GM12891 (cell line): ENCODE measurements at regions not wholly inside any gene's neighbourhood (a gene's known extent, or its start where the extent isn't known, plus 50 kb on each side); places are given as distances from the start of the nearest gene placed in this dataset.

Experiments used
- DNase-seq: peaks from one replicate; pipeline ENCODE4 v3.0.0; 2011; ENCODE audit warnings: low spot score; ENCODE audit not compliant: insufficient read length
- FAIRE-seq: peaks from 2 replicates; lab custom pipeline; 2011; peaks lifted over from hg19 to GRCh38; lab: Jason Lieb, UNC
- PAX5 ChIP-seq: IDR thresholded peaks from 2 replicates; pipeline ENCODE4 v1.6.1; 2011; ENCODE audit warnings: low read length, moderate library complexity, mild to moderate bottlenecking; ENCODE audit not compliant: insufficient read depth, severe bottlenecking
- POLR2A ChIP-seq: IDR thresholded peaks from 2 replicates; pipeline ENCODE4 v1.6.1; 2011; ENCODE audit warnings: low read depth, low read length, control low read depth
- POLR2AphosphoS5 ChIP-seq: IDR thresholded peaks from 2 replicates; pipeline ENCODE4 v1.6.1; 2011; ENCODE audit warnings: low read depth, low read length, control low read depth
- POU2F2 ChIP-seq: IDR thresholded peaks from 2 replicates; pipeline ENCODE4 v1.6.1; 2011; ENCODE audit warnings: low read depth, mild to moderate bottlenecking, control low read depth, low read length, moderate library complexity
- SPI1 ChIP-seq: IDR thresholded peaks from 2 replicates; pipeline ENCODE4 v1.6.1; 2011; ENCODE audit warnings: low read depth, low read length, control low read depth
- TAF1 ChIP-seq: IDR thresholded peaks from 2 replicates; pipeline ENCODE4 v1.6.1; 2011; ENCODE audit warnings: low read depth, low read length, control low read depth

DNA sequence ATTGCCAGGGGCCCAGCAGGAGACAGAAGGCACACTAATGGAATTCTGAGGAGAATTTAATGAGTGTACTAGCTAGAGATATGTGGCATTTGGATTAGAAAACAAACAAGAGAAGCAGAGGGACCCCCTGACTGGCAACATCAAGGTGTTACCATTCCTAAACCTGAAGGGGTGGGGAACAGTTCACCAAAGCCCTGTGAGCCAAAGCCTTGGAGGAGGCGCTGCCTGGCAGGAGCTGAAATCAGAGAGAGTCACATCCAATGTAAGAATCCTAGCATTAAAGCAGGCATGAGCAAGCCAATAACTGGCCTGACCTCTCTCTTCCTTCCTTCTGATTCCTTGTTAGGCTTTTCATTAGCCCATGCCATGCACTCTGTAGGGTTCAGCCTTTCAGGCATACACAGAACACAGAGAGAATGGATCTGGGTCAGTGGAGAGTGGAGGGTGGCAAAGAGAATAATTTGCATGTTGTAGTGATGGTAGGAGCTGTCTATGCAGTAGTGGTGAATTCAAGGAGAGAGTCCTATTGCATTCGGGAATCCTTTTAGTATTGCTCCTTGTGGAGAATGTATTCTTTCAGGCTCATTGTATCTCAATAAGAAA is 367.2 kb upstream of the MAN1A1 start:
- DNase-seq, result no peak
- FAIRE-seq, result no peak
- TF ChIP-seq POLR2A, result no peak
- TF ChIP-seq SPI1, result no peak
- TF ChIP-seq POLR2AphosphoS5, result no peak
- TF ChIP-seq TAF1, result no peak
- TF ChIP-seq POU2F2, result no peak
- no peak for TF ChIP-seq PAX5

DNA sequence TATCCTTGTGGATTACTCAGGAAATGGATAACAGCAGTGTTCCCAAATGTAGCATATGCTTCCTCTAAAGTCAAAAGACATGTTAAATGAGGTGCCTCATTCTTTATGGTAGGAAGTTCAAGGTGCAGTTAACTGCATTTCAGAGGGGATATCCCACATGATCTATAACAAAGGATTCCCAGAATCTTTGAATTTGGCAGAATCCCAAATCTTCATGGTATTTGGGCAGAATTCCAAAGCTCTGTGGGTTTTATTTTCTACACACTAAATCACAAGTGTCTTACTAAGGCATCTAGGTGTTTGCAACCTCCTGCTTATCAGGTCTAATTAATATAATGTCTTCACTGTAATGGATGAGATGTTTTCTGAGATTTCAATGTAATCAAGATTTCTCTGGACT is 364.3 kb upstream of the MAN1A1 start:
- TF ChIP-seq POLR2A (no peak), PAX5 (no peak), POLR2AphosphoS5 (no peak), TAF1 (no peak), SPI1 (no peak), POU2F2 (no peak)
- no peak for DNase-seq
- FAIRE-seq, result no peak

DNA sequence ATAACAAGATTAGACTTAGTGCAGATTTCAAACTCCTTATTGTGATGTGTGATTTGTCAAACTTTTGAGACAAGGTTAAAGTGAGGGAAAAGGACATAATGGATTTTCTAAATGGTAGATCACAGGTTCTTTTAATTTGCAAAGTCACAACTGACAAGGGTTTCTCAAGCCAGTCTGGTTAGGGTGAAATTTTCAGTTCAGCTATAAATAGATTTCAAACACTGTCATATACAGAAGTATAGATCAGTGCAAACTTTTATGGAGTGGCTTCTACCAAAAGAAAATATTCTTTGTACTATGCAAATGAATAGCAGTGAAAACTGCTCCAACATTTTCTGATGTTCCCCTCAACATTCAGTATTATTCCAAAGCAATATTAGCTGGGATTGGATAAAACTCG is 337.1 kb upstream of the MAN1A1 start:
- FAIRE-seq (no peak), DNase-seq (no peak)
- TF ChIP-seq POLR2A (no peak), TAF1 (no peak), POU2F2 (no peak), PAX5 (no peak)

DNA sequence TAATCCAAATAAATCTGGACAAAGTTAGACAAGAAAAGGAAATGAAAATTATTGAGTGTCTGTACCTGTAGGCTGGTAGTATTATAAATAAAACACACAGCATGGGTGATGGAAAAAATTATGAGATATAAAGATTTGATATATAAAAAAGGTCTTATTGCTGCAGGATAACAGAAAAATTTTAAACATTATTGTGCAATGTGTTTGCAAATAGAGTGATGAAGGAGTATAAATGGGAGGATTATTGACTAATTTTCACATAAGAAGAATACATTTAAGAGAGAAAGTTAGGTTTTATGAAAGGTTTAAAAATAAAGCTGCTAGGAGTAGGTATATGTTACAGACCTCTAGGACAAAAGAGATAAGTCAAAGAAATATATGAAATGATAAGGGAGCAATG is 336.7 kb upstream of the MAN1A1 start:
- TF ChIP-seq POLR2AphosphoS5 (no peak), TAF1 (no peak), POLR2A (no peak), POU2F2 (no peak), SPI1 (no peak), PAX5 (no peak)
- FAIRE-seq (no peak), DNase-seq (no peak)

DNA sequence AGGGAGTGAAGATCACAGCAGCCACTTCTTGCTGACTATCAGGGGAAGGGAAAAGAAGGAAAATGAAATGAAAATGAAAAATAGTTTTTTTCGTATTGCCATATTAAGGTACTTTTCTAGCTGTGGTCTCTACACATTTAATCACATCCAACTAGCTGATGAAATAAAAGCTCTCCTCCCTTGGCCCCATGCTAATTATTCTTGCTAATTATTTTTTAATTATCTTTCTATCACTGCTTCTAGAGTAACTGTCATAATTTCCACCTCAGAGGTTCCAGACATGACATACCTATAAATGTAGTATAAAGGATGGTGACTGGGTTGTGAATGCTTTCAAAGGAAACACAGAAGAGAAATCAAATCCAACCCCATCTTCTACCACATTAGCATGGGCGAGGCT is 334.1 kb upstream of the MAN1A1 start:
- FAIRE-seq, result no peak
- no peak for TF ChIP-seq TAF1
- no peak for TF ChIP-seq POLR2AphosphoS5
- no peak for TF ChIP-seq POLR2A
- no peak for TF ChIP-seq POU2F2
- no peak for TF ChIP-seq SPI1
- no peak for TF ChIP-seq PAX5
- DNase-seq, result no peak

DNA sequence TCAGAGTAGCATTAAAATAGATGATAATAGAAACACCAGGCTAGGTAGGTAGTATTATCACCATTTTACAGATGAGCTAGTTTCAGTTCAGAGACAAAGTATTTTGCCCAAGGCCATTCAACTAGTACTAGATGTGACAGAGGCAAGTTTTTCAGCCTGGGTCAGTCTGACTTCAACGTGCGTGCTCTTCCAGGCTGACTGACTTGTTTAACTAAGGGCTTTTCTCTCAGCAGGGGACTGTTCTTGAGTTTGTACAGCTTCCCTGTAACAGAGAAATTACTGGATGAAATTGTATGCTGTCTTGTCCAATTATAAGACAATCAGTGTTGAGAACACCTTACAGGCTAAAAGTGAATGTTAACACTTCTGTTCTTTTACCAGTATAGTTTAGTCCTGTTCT is 333.5 kb upstream of the MAN1A1 start:
- FAIRE-seq (no peak), DNase-seq (no peak)
- TF ChIP-seq SPI1 (no peak), POU2F2 (no peak), TAF1 (no peak), POLR2A (no peak), PAX5 (no peak), POLR2AphosphoS5 (no peak)

DNA sequence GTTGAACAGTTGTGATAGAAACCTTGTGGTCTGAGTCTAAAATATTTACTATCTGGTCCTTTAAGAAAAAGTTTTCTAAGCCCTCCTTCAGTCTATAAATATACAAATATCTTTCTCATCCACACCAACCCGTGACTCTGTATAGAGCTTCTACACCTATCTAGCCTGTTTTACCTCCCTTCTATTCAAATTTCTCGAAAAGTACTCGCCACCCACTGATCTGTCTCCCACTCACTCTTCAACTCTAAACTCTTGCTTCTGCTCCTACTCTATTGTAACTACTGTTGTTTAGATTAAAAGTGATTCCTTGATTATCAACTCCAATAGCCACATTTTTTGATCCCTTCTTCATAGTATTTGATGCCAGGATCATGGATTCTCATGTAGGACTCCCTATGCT is 329.4 kb upstream of the MAN1A1 start:
- no peak for TF ChIP-seq PAX5
- DNase-seq (no peak), FAIRE-seq (no peak)

DNA sequence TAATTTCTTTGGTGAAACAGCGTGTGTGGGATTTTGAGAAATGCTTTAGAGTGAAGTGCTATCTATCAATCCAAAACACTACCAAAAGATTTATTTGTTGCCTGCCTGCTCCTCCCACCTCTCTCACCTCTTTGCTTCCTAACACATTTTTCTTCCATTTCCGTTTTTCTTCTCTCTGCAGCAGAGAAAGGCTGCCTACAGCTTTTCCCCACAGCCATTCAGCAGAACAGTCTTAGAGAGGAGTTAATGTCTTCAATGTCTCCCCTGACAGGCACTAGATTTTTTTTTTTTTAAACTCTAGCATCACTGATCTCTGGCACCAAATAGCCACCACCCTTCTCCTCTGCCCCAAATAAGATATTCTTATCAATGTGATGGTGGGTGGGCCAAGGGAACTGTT is 327.8 kb upstream of the MAN1A1 start:
- FAIRE-seq (no peak), DNase-seq (no peak)
- TF ChIP-seq POU2F2 (no peak), TAF1 (no peak), POLR2A (no peak), PAX5 (no peak), SPI1 (no peak), POLR2AphosphoS5 (no peak)

DNA sequence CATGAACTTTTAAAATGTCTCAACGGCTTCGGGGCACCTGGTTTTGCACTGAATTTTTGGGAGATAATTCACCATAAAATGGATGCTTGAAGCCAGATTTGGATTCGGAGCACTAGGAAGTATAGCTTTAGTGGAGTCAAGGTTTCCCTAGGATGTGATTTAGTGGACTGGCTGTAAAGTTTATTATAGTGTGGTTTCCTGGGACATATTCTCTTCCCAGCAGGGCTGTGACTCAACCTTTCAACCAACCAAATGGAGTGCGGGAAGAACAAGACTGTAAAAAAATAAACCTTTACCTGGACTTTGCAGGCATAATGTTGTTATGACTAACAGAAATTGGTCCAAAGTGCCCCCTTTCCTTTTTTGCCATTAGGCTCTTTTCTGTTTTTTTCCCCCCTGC is 327.4 kb upstream of the MAN1A1 start:
- DNase-seq (no peak), FAIRE-seq (no peak)
- TF ChIP-seq POLR2A, result no peak
- TF ChIP-seq TAF1, result no peak

DNA sequence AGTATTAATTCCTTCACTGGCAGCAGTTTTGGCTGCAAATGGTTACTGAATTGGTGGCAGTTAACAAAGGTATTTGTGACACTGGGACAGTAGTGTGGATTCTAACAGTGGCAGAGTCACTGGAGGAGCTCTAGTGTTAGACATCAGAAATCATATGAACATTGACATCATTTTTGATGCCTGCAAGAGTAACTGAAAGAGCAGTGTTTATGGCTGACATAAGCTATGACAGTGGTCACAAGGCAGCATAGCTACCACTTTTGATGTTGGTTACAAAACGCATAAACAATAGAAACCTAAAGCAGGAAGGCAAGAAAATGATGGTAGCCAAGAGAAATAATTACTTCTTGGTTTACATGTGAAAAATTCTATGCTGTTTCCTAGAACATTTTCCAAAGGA is 326.7 kb upstream of the MAN1A1 start:
- FAIRE-seq, result no peak
- DNase-seq, result no peak
- TF ChIP-seq SPI1, result no peak
- TF ChIP-seq POLR2AphosphoS5, result no peak
- no peak for TF ChIP-seq TAF1
- TF ChIP-seq POLR2A, result no peak
- no peak for TF ChIP-seq POU2F2
- no peak for TF ChIP-seq PAX5

DNA sequence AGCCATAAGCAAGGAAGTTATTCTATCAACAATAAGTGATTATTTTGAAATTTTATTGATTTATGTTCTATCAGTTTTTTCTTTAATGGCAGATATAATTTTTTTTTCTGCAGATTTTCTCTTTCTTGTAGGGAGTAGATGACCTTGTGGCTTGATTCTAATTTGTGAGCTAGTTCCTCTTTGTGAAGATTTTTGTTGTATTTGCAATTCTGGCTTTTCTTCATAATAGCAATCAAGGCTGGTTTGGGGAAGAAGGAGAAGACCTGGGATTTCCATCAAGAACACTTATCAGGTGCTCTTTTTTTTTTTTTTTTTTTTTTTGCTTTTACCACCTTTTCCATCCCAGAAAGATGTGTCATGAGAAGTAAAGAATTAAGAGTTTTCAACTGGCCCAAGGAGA is 324.2 kb upstream of the MAN1A1 start:
- DNase-seq (no peak), FAIRE-seq (no peak)
- TF ChIP-seq PAX5, result no peak
- no peak for TF ChIP-seq TAF1
- TF ChIP-seq POLR2AphosphoS5, result no peak
- no peak for TF ChIP-seq POLR2A
- TF ChIP-seq SPI1, result no peak
- TF ChIP-seq POU2F2, result no peak
